ENCODE measurements at regions not wholly inside any gene's neighbourhood (a gene's known extent, or its start where the extent isn't known, plus 50 kb on each side); places are given as distances from the start of the nearest gene placed in this dataset.

- TF ChIP-seq EP300 (IDR thresholded peaks at IDR 0.05; ENCODE audit: borderline replicate concordance in 1 of 2, low read depth in 1 of 2, low read length in 1 of 2) = no peak
- TF ChIP-seq CTCF (IDR thresholded peaks at IDR 0.05) = no peak
- TF ChIP-seq CHD2 (IDR thresholded peaks at IDR 0.05; ENCODE audit: low read length, partially characterized antibody) = no peak
- no peak for TF ChIP-seq RCOR1 (IDR thresholded peaks at IDR 0.05; ENCODE audit: low read length)
- TF ChIP-seq IRF3 (IDR thresholded peaks at IDR 0.05; ENCODE audit: low read depth, low read length) = no peak
- no peak for TF ChIP-seq TCF12 (IDR thresholded peaks at IDR 0.05)
- no peak for TF ChIP-seq EZH2phosphoT487 (IDR thresholded peaks at IDR 0.05; ENCODE audit: borderline replicate concordance, low read depth)
- TF ChIP-seq TAF1 (IDR thresholded peaks at IDR 0.05; ENCODE audit: borderline replicate concordance, low read depth, low read length) = no peak
- no peak for TF ChIP-seq POLR2AphosphoS5 (IDR thresholded peaks at IDR 0.05; ENCODE audit: low read depth, low read length)
- TF ChIP-seq MAX (IDR thresholded peaks at IDR 0.05; ENCODE audit: low read depth) = no peak
- no peak for TF ChIP-seq FOSL2 (IDR thresholded peaks at IDR 0.05; ENCODE audit: borderline replicate concordance, low read depth)
These were observed 61.2 kb downstream of the KCNE4 start for GRCh38 chr2:223113161-223113560.

Measured in SK-N-SH (cell line).